RWPE1 (cell line): ENCODE measurements at regions not wholly inside any gene's neighbourhood (a gene's known extent, or its start where the extent isn't known, plus 50 kb on each side); places are given as distances from the start of the nearest gene placed in this dataset.

Source experiments
- CTCF ChIA-PET: fragments of 350-600 bp; sonication (Branson Sonifier 250); formaldehyde crosslinking; extraction: SDS; loops from one replicate; lab custom pipeline; 2021; lab: Yijun Ruan, JAX
- POLR2A ChIA-PET: fragments of 400-600 bp; formaldehyde crosslinking; extraction: SDS; loops from one replicate; lab custom pipeline; 2020; ENCODE audit warnings: antibody characterized with exemption; ENCODE audit not compliant: low non-redundant PET; lab: Yijun Ruan, JAX
- DNase-seq: peaks from one replicate; pipeline ENCODE4 v3.0.0; 2012; ENCODE audit warnings: low spot score
- H3K27ac ChIP-seq: fragments of 450-650 bp; 2 replicates; pipeline ENCODE4 v1.5.1; 2017
- CTCF ChIP-seq: fragments of 450-650 bp; conservative IDR thresholded peaks from 2 replicates; pipeline ENCODE4 v1.5.1; 2017; ENCODE audit warnings: low read depth, mild to moderate bottlenecking

- H3K27ac ChIP-seq: no peak overlapping the region
- ChIA-PET POLR2A (no interaction called here), CTCF (no interaction called here)
- DNase-seq: no peak
- TF ChIP-seq CTCF: no peak
These were observed 106.4 kb upstream of the ASCC3 start for GRCh38 chr6:100987556-100987955.

- no peak overlapping the region for H3K27ac ChIP-seq
- POLR2A ChIA-PET: no interaction called here
- no peak for TF ChIP-seq CTCF
- CTCF ChIA-PET: no interaction called here
- no peak for DNase-seq
These were observed 107.4 kb upstream of the ASCC3 start for GRCh38 chr6:100988391-100988984.

- DNase-seq: no peak
- POLR2A ChIA-PET: no interaction called here
- H3K27ac ChIP-seq: no peak overlapping the region
- CTCF ChIA-PET: no interaction called here
- TF ChIP-seq CTCF: no peak
These were observed 108.9 kb upstream of the ASCC3 start for GRCh38 chr6:100990070-100990469.

GRCh38 chr6:100996409-100996808, 115.3 kb upstream of the ASCC3 start:
- POLR2A ChIA-PET: no interaction called here
- TF ChIP-seq CTCF: no peak
- H3K27ac ChIP-seq: no peak overlapping the region
- no peak for DNase-seq
- CTCF ChIA-PET: no interaction called here

GRCh38 chr6:100998111-100998510, 117.0 kb upstream of the ASCC3 start:
- ChIA-PET CTCF (interaction anchor here (0.6 kb wide), 1 partner anchor 169 kb away, joined by 3 read pairs; no protein-coding TSS in a partner anchor), POLR2A (no interaction called here)
- peak; percentile 18 for DNase-seq
- no peak overlapping the region for H3K27ac ChIP-seq
- TF ChIP-seq CTCF: no peak

- POLR2A ChIA-PET: no interaction called here
- no peak for DNase-seq
- CTCF ChIA-PET: interaction anchor here (0.6 to 1.4 kb wide), 2 partner anchors 8 to 19 kb away, joined by 3 read pairs; no protein-coding TSS in a partner anchor
- no peak for TF ChIP-seq CTCF
- H3K27ac ChIP-seq: no peak overlapping the region
These were observed 118.0 kb upstream of the ASCC3 start for GRCh38 chr6:100999034-100999597.
